ENCODE measurements at regions not wholly inside any gene's neighbourhood (a gene's known extent, or its start where the extent isn't known, plus 50 kb on each side); places are given as distances from the start of the nearest gene placed in this dataset.

GRCh38 chr5:72661405-72661804, 154.2 kb upstream of the ZNF366 start:
- Mint-ChIP-seq H3K27ac (ENCODE audit: low read depth, unreplicated experiment) (no peak overlapping the region), H3K36me3 (ENCODE audit: insufficient read depth, unreplicated experiment) (no peaks in the 10 kb centered on the region), H3K4me3 (ENCODE audit: unreplicated experiment) (no peak overlapping the region), H3K4me1 (ENCODE audit: insufficient read depth, unreplicated experiment) (no peaks in the 10 kb centered on the region), H3K9me3 (ENCODE audit: unreplicated experiment) (no peaks in the 10 kb centered on the region), H3K27me3 (ENCODE audit: insufficient read depth, unreplicated experiment) (no peaks in the 10 kb centered on the region)
- ChIA-PET POLR2A (interaction anchor here (0.9 to 1.1 kb wide), 2 partner anchors 12 to 156 kb away, joined by 3 to 4 read pairs; partner anchors contain the start of gene TNPO1), CTCF (interaction anchor here (0.7 kb wide), 1 partner anchor 15 kb away, joined by 4 read pairs; no protein-coding TSS in a partner anchor)
- TF ChIP-seq CTCF (IDR thresholded peaks at IDR 0.05; ENCODE audit: unreplicated experiment), result no peak
- BruUV-seq (replicated peaks), result no TSS peak
- intact Hi-C loops (cut with micrococcal nuclease), result no loop called here
- DNase-seq (ENCODE audit: unreplicated experiment), result peak; percentile 36

GRCh38 chr5:72659726-72660125, 152.5 kb upstream of the ZNF366 start:
- Mint-ChIP-seq H3K36me3 (ENCODE audit: insufficient read depth, unreplicated experiment) (no peaks in the 10 kb centered on the region), H3K27me3 (ENCODE audit: insufficient read depth, unreplicated experiment) (no peaks in the 10 kb centered on the region), H3K27ac (ENCODE audit: low read depth, unreplicated experiment) (no peak overlapping the region), H3K9me3 (ENCODE audit: unreplicated experiment) (no peaks in the 10 kb centered on the region), H3K4me3 (ENCODE audit: unreplicated experiment) (no peak overlapping the region), H3K4me1 (ENCODE audit: insufficient read depth, unreplicated experiment) (no peaks in the 10 kb centered on the region)
- BruUV-seq (replicated peaks), result no TSS peak
- ChIA-PET CTCF (no interaction called here), POLR2A (interaction anchor here (1.4 kb wide), 1 partner anchor 190 kb away, joined by 3 read pairs; no protein-coding TSS in a partner anchor)
- intact Hi-C loops (cut with micrococcal nuclease), result no loop called here
- no peak for TF ChIP-seq CTCF (IDR thresholded peaks at IDR 0.05; ENCODE audit: unreplicated experiment)
- DNase-seq (ENCODE audit: unreplicated experiment), result no peak

- intact Hi-C loops (cut with micrococcal nuclease), result no loop called here
- CTCF ChIA-PET, result no interaction called here
These were observed 151.7 kb upstream of the ZNF366 start for GRCh38 chr5:72658761-72659540.

GRCh38 chr5:72658161-72658560, 151.0 kb upstream of the ZNF366 start:
- no peak for DNase-seq (ENCODE audit: unreplicated experiment)
- Mint-ChIP-seq H3K27me3 (ENCODE audit: insufficient read depth, unreplicated experiment) (no peaks in the 10 kb centered on the region), H3K9me3 (ENCODE audit: unreplicated experiment) (no peaks in the 10 kb centered on the region), H3K4me3 (ENCODE audit: unreplicated experiment) (no peak overlapping the region), H3K36me3 (ENCODE audit: insufficient read depth, unreplicated experiment) (no peaks in the 10 kb centered on the region), H3K27ac (ENCODE audit: low read depth, unreplicated experiment) (no peak overlapping the region), H3K4me1 (ENCODE audit: insufficient read depth, unreplicated experiment) (no peaks in the 10 kb centered on the region)
- intact Hi-C loops (cut with micrococcal nuclease), result no loop called here
- TF ChIP-seq CTCF (IDR thresholded peaks at IDR 0.05; ENCODE audit: unreplicated experiment), result no peak
- ChIA-PET CTCF (no interaction called here), POLR2A (no interaction called here)
- BruUV-seq (replicated peaks), result no TSS peak

More at GRCh38 chr5:72658761-72659540, 151.7 kb upstream of the ZNF366 start:
- no peaks in the 10 kb centered on the region for H3K9me3 Mint-ChIP-seq (ENCODE audit: unreplicated experiment)
- H3K27me3 Mint-ChIP-seq (ENCODE audit: insufficient read depth, unreplicated experiment), result no peaks in the 10 kb centered on the region
- no peak for TF ChIP-seq CTCF (IDR thresholded peaks at IDR 0.05; ENCODE audit: unreplicated experiment)
- no peaks in the 10 kb centered on the region for H3K36me3 Mint-ChIP-seq (ENCODE audit: insufficient read depth, unreplicated experiment)
- POLR2A ChIA-PET, result no interaction called here
- no peaks in the 10 kb centered on the region for H3K4me1 Mint-ChIP-seq (ENCODE audit: insufficient read depth, unreplicated experiment)
- H3K27ac Mint-ChIP-seq (ENCODE audit: low read depth, unreplicated experiment), result no peak overlapping the region
- no peak for DNase-seq (ENCODE audit: unreplicated experiment)
- TSS peak; percentile 24 for BruUV-seq (replicated peaks)
- H3K4me3 Mint-ChIP-seq (ENCODE audit: unreplicated experiment), result no peak overlapping the region

All from MCF 10A (cell line).